NT2/D1 (cell line): ENCODE measurements at regions not wholly inside any gene's neighbourhood (a gene's known extent, or its start where the extent isn't known, plus 50 kb on each side); places are given as distances from the start of the nearest gene placed in this dataset.
"Not testable (repeated sequence)": the region's sequence is repeated elsewhere in the genome, so short reads cannot be mapped to it uniquely, and the experiment has no call there.

Experiments used
- DNase-seq: peaks from one replicate; pipeline ENCODE4 v3.0.0-alpha.2; 2011; ENCODE audit warnings: low read depth, low spot score
- H3K27me3 ChIP-seq: 2 replicates; pipeline ENCODE4 v1.6.0; 2011; ENCODE audit warnings: mild to moderate bottlenecking; ENCODE audit not compliant: insufficient read length, insufficient read depth
- H3K36me3 ChIP-seq: 2 replicates; pipeline ENCODE4 v1.6.1; 2011; ENCODE audit warnings: mild to moderate bottlenecking, low read length, mixed read lengths; ENCODE audit not compliant: insufficient read depth, insufficient read length
- H3K4me1 ChIP-seq: 2 replicates; pipeline ENCODE4 v1.5.1; 2011; ENCODE audit not compliant: insufficient read depth, insufficient read length
- H3K4me3 ChIP-seq: 2 replicates; pipeline ENCODE4 v1.5.1; 2011; ENCODE audit warnings: low read depth; ENCODE audit not compliant: insufficient read length
- H3K9ac ChIP-seq: 2 replicates; pipeline ENCODE4 v1.6.0; 2011; ENCODE audit warnings: low read depth; ENCODE audit not compliant: insufficient read length
- H3K9me3 ChIP-seq: 2 replicates; pipeline ENCODE4 v1.5.1; 2011; ENCODE audit warnings: mild to moderate bottlenecking, low read length; ENCODE audit not compliant: insufficient read depth
- SUZ12 ChIP-seq: IDR thresholded peaks from 2 replicates; pipeline ENCODE4 v1.6.1; 2011; ENCODE audit not compliant: insufficient read length, insufficient read depth; ENCODE audit errors: extremely low read depth
- YY1 ChIP-seq: IDR thresholded peaks from 2 replicates; pipeline ENCODE4 v1.6.1; 2011; ENCODE audit not compliant: insufficient read length, insufficient read depth
- ZNF274 ChIP-seq: IDR thresholded peaks from 2 replicates; pipeline ENCODE4 v1.6.1; 2011; ENCODE audit warnings: mild to moderate bottlenecking, low read depth, low read length

GRCh38 chr17:19470530-19471261 is 59.7 kb downstream of the RNF112 start:
- peak overlapping the region; percentile 62 for H3K9ac ChIP-seq
- TF ChIP-seq ZNF274 (no peak), YY1 (no peak), SUZ12 (no peak)
- peaks cover 3% of the 10 kb centered on the region for H3K4me1 ChIP-seq
- DNase-seq = no peak
- H3K9me3 ChIP-seq = peaks cover 13% of the 10 kb centered on the region; the same call in 1 of the 2 replicates
- H3K4me3 ChIP-seq = peak overlapping the region; percentile 31
- H3K27me3 ChIP-seq = no peaks in the 10 kb centered on the region
- no peaks in the 10 kb centered on the region for H3K36me3 ChIP-seq

- not testable (repeated sequence) for H3K9ac ChIP-seq, H3K4me3 ChIP-seq, DNase-seq, H3K36me3 ChIP-seq, H3K4me1 ChIP-seq, H3K27me3 ChIP-seq
- peaks cover 13% of the 10 kb centered on the region; the same call in 1 of the 2 replicates for H3K9me3 ChIP-seq
These were observed 59.2 kb upstream of the SLC47A1 start for GRCh38 chr17:19474405-19474804.

DNA sequence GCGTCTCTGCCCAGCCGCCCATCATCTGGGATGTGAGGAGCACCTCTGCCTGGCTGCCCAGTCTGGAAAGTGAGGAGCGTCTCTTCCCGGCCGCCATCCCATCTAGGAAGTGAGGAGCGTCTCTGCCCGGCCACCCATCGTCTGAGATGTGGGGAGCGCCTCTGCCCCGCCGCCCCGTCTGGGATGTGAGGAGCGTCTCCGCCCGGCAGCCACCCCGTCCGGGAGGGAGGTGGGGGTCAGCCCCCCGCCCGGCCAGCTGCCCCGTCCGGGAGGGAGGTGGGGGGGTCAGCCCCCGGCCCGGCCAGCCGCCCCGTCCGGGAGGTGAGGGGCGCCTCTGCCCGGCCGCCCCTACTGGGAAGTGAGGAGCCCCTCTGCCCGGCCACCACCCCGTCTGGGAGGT is 57.9 kb upstream of the SLC47A1 start:
- not testable (repeated sequence) for H3K27me3 ChIP-seq, DNase-seq, H3K4me3 ChIP-seq, H3K9ac ChIP-seq, H3K36me3 ChIP-seq, H3K4me1 ChIP-seq
- peaks cover 13% of the 10 kb centered on the region; the same call in 1 of the 2 replicates for H3K9me3 ChIP-seq

DNA sequence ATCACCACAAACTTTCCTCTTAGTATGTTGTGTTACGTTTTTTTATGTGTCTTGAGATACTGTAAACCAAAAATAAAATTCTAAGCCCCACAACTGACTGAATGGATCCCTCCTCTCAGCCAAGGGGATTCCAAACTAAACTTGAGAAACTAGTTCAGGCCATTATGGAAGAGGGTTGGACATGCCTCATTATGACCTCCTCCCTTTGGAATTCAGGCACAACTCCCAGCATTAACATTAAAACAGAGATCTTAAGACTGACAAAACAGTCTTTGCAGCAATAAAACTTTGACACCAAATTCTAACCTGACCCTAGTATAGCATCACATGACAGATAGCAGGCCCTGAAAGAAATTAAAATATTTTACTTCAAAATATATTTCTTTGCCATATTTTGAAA is 51.1 kb upstream of the SLC47A1 start:
- H3K36me3 ChIP-seq = no peaks in the 10 kb centered on the region
- no peaks in the 10 kb centered on the region for H3K27me3 ChIP-seq
- no peak overlapping the region for H3K4me3 ChIP-seq
- no peak for DNase-seq
- H3K9ac ChIP-seq = no peak overlapping the region
- no peaks in the 10 kb centered on the region for H3K9me3 ChIP-seq
- TF ChIP-seq SUZ12 (no peak), YY1 (no peak), ZNF274 (no peak)
- peaks cover 2% of the 10 kb centered on the region for H3K4me1 ChIP-seq
